HEK293 (cell line): ENCODE measurements at regions not wholly inside any gene's neighbourhood (a gene's known extent, or its start where the extent isn't known, plus 50 kb on each side); places are given as distances from the start of the nearest gene placed in this dataset.

Experiments used
- ZBTB8A ChIP-seq: fragments of 450-650 bp; formaldehyde crosslinking; IDR thresholded peaks from 2 replicates; pipeline ENCODE4 v1.5.1; 2016; ENCODE audit warnings: missing biosample characterization, missing genetic modification characterization
- ZEB2 ChIP-seq: fragments of 450-650 bp; formaldehyde crosslinking; IDR thresholded peaks from 2 replicates; pipeline ENCODE4 v1.5.1; 2016; ENCODE audit warnings: missing biosample characterization, missing genetic modification characterization
- ZNF280D ChIP-seq: fragments of 450-650 bp; formaldehyde crosslinking; IDR thresholded peaks from 2 replicates; pipeline ENCODE4 v1.5.1; 2016; ENCODE audit warnings: missing biosample characterization, missing genetic modification characterization
- ZNF555 ChIP-seq: fragments of 450-650 bp; formaldehyde crosslinking; conservative IDR thresholded peaks from 2 replicates; pipeline ENCODE4 v1.5.1; 2017; ENCODE audit warnings: missing biosample characterization, mild to moderate bottlenecking, missing genetic modification characterization, inconsistent platforms
- ZNF629 ChIP-seq: fragments of 450-650 bp; formaldehyde crosslinking; IDR thresholded peaks from 2 replicates; pipeline ENCODE4 v1.5.1; 2017; ENCODE audit warnings: missing biosample characterization, missing genetic modification characterization
- TF ChIP-seq, protein P1 (sequence below): fragments of 450-650 bp; formaldehyde crosslinking; IDR thresholded peaks from 2 replicates; pipeline ENCODE4 v1.5.1; 2016; ENCODE audit warnings: missing biosample characterization, missing genetic modification characterization

- TF ChIP-seq ZNF555, result no peak
- no peak for TF ChIP-seq ZBTB8A (tag by site-specific recombination)
- no peak for TF ChIP-seq ZNF280D (tag by site-specific recombination)
- TF ChIP-seq, protein P1, sequence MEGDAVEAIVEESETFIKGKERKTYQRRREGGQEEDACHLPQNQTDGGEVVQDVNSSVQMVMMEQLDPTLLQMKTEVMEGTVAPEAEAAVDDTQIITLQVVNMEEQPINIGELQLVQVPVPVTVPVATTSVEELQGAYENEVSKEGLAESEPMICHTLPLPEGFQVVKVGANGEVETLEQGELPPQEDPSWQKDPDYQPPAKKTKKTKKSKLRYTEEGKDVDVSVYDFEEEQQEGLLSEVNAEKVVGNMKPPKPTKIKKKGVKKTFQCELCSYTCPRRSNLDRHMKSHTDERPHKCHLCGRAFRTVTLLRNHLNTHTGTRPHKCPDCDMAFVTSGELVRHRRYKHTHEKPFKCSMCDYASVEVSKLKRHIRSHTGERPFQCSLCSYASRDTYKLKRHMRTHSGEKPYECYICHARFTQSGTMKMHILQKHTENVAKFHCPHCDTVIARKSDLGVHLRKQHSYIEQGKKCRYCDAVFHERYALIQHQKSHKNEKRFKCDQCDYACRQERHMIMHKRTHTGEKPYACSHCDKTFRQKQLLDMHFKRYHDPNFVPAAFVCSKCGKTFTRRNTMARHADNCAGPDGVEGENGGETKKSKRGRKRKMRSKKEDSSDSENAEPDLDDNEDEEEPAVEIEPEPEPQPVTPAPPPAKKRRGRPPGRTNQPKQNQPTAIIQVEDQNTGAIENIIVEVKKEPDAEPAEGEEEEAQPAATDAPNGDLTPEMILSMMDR (tag by site-specific recombination), result no peak
- no peak for TF ChIP-seq ZNF629 (tag by site-specific recombination)
- no peak for TF ChIP-seq ZEB2
Measured at GRCh38 chr1:65493802-65494201, 73.3 kb downstream of the LEPR start.
